ENCODE measurements at regions not wholly inside any gene's neighbourhood (a gene's known extent, or its start where the extent isn't known, plus 50 kb on each side); places are given as distances from the start of the nearest gene placed in this dataset.

GRCh38 chr4:14223461-14223860 lies 595.9 kb upstream of the BOD1L1 start:
- no peak for DNase-seq

- DNase-seq: no peak
These were observed 598.2 kb upstream of the BOD1L1 start for GRCh38 chr4:14225688-14226207.

- DNase-seq: peak in 6 of 56 donors; percentile 1 to 21 (median 3)
These were observed 605.6 kb upstream of the BOD1L1 start for GRCh38 chr4:14233126-14233525.

- DNase-seq: no peak
These were observed 606.8 kb upstream of the BOD1L1 start for GRCh38 chr4:14234307-14234706.

- DNase-seq: no peak
These were observed 608.8 kb upstream of the BOD1L1 start for GRCh38 chr4:14236359-14236758.

- no peak for DNase-seq
These were observed 610.4 kb upstream of the BOD1L1 start for GRCh38 chr4:14237911-14238310.

- DNase-seq: no peak
These were observed 614.0 kb upstream of the BOD1L1 start for GRCh38 chr4:14241574-14241973.

GRCh38 chr4:14247767-14248166 lies 620.2 kb upstream of the BOD1L1 start:
- DNase-seq: peak in 40 of 56 donors; percentile 2 to 74 (median 34)

- DNase-seq: no peak
These were observed 621.7 kb upstream of the BOD1L1 start for GRCh38 chr4:14249226-14249625.

GRCh38 chr4:14254252-14254651 lies 626.7 kb upstream of the BOD1L1 start:
- DNase-seq: peak in 7 of 56 donors; percentile 1 to 27 (median 3)

GRCh38 chr4:14254926-14255325 lies 627.4 kb upstream of the BOD1L1 start:
- peak in 9 of 56 donors; percentile 0 to 20 (median 9) for DNase-seq

- no peak for DNase-seq
These were observed 630.4 kb upstream of the BOD1L1 start for GRCh38 chr4:14257903-14258302.

- no peak for DNase-seq
These were observed 632.4 kb upstream of the BOD1L1 start for GRCh38 chr4:14259936-14260335.

GRCh38 chr4:14260591-14260990 lies 633.1 kb upstream of the BOD1L1 start:
- no peak for DNase-seq

- DNase-seq: no peak
These were observed 634.7 kb upstream of the BOD1L1 start for GRCh38 chr4:14262221-14262620.

- no peak for DNase-seq
These were observed 636.9 kb upstream of the BOD1L1 start for GRCh38 chr4:14264437-14264836.

GRCh38 chr4:14265651-14266050 lies 638.1 kb upstream of the BOD1L1 start:
- DNase-seq: no peak

GRCh38 chr4:14267373-14268060 lies 640.0 kb upstream of the BOD1L1 start:
- no peak for DNase-seq

GRCh38 chr4:14269824-14270223 lies 642.3 kb upstream of the BOD1L1 start:
- DNase-seq: peak in 15 of 56 donors; percentile 1 to 55 (median 9)

GRCh38 chr4:14272206-14272605 lies 644.7 kb upstream of the BOD1L1 start:
- DNase-seq: no peak

- DNase-seq: no peak
These were observed 650.0 kb upstream of the BOD1L1 start for GRCh38 chr4:14277505-14277904.

GRCh38 chr4:14280567-14280966 lies 653.0 kb upstream of the BOD1L1 start:
- DNase-seq: no peak

- no peak for DNase-seq
These were observed 657.1 kb upstream of the BOD1L1 start for GRCh38 chr4:14284578-14284977.
